ENCODE measurements at regions not wholly inside any gene's neighbourhood (a gene's known extent, or its start where the extent isn't known, plus 50 kb on each side); places are given as distances from the start of the nearest gene placed in this dataset.
A peak's percentile ranks its signal among the peaks of the same experiment; 100 is the strongest.

GRCh38 chr15:60057554-60057953 lies 53.4 kb downstream of the FOXB1 start:
- Histone ChIP-seq H3K4me1 (ENCODE audit: insufficient read depth, low read length) (no peaks in the 10 kb centered on the region), H3K27me3 (ENCODE audit: insufficient read depth, low read length) (no peaks in the 10 kb centered on the region), H3K9ac (ENCODE audit: low read depth, low read length) (no peak overlapping the region), H3K4me3 (ENCODE audit: low read length) (no peak overlapping the region), H3K9me3 (ENCODE audit: insufficient read depth, low read depth, low read length) (peaks cover 13% of the 10 kb centered on the region; the same call in 1 of the 2 replicates), H3K36me3 (ENCODE audit: insufficient read depth, low read length) (no peaks in the 10 kb centered on the region), H3K27ac (ENCODE audit: low read depth, low read length) (no peak overlapping the region)
- 90% methylated on average over 3 of the region's 3 CpGs for WGBS

GRCh38 chr15:60059186-60059585 lies 55.1 kb downstream of the FOXB1 start:
- H3K36me3 ChIP-seq (ENCODE audit: insufficient read depth, low read length) = no peaks in the 10 kb centered on the region
- 94% methylated on average over 1 of the region's 1 CpG for WGBS

GRCh38 chr15:60061758-60062157 lies 57.6 kb downstream of the FOXB1 start:
- 96% methylated on average over 1 of the region's 1 CpG for WGBS
- Histone ChIP-seq H3K4me3 (ENCODE audit: low read length) (no peak overlapping the region), H3K27ac (ENCODE audit: low read depth, low read length) (no peak overlapping the region), H3K9ac (ENCODE audit: low read depth, low read length) (no peak overlapping the region), H3K4me1 (ENCODE audit: insufficient read depth, low read length) (no peaks in the 10 kb centered on the region), H3K9me3 (ENCODE audit: insufficient read depth, low read depth, low read length) (peaks cover 17% of the 10 kb centered on the region; the same call in 1 of the 2 replicates), H3K36me3 (ENCODE audit: insufficient read depth, low read length) (no peaks in the 10 kb centered on the region), H3K27me3 (ENCODE audit: insufficient read depth, low read length) (no peaks in the 10 kb centered on the region)

More at GRCh38 chr15:60059186-60059585, 55.1 kb downstream of the FOXB1 start:
- Histone ChIP-seq H3K9me3 (ENCODE audit: insufficient read depth, low read depth, low read length) (peaks cover 17% of the 10 kb centered on the region; the same call in 1 of the 2 replicates), H3K4me1 (ENCODE audit: insufficient read depth, low read length) (no peaks in the 10 kb centered on the region), H3K4me3 (ENCODE audit: low read length) (no peak overlapping the region), H3K27me3 (ENCODE audit: insufficient read depth, low read length) (no peaks in the 10 kb centered on the region), H3K9ac (ENCODE audit: low read depth, low read length) (no peak overlapping the region), H3K27ac (ENCODE audit: low read depth, low read length) (no peak overlapping the region)

- 92% methylated on average over 1 of the region's 3 CpGs for WGBS
- Histone ChIP-seq H3K27me3 (ENCODE audit: insufficient read depth, low read length) (no peaks in the 10 kb centered on the region), H3K4me1 (ENCODE audit: insufficient read depth, low read length) (peaks cover 4% of the 10 kb centered on the region; the same call in 1 of the 2 replicates)
These were observed 58.7 kb downstream of the FOXB1 start for GRCh38 chr15:60062826-60063225.

GRCh38 chr15:60065951-60066350 lies 61.8 kb downstream of the FOXB1 start:
- Histone ChIP-seq H3K4me1 (ENCODE audit: insufficient read depth, low read length) (peaks cover 4% of the 10 kb centered on the region; the same call in 1 of the 2 replicates), H3K27ac (ENCODE audit: low read depth, low read length) (no peak overlapping the region), H3K9me3 (ENCODE audit: insufficient read depth, low read depth, low read length) (peaks cover 17% of the 10 kb centered on the region; the same call in 1 of the 2 replicates), H3K36me3 (ENCODE audit: insufficient read depth, low read length) (no peaks in the 10 kb centered on the region), H3K27me3 (ENCODE audit: insufficient read depth, low read length) (no peaks in the 10 kb centered on the region), H3K9ac (ENCODE audit: low read depth, low read length) (no peak overlapping the region), H3K4me3 (ENCODE audit: low read length) (no peak overlapping the region)
- WGBS = 94% methylated on average over 7 of the region's 7 CpGs

More at GRCh38 chr15:60062826-60063225, 58.7 kb downstream of the FOXB1 start:
- H3K36me3 ChIP-seq (ENCODE audit: insufficient read depth, low read length) = no peaks in the 10 kb centered on the region
- H3K9ac ChIP-seq (ENCODE audit: low read depth, low read length) = no peak overlapping the region
- H3K27ac ChIP-seq (ENCODE audit: low read depth, low read length) = no peak overlapping the region
- H3K4me3 ChIP-seq (ENCODE audit: low read length) = no peak overlapping the region
- peaks cover 17% of the 10 kb centered on the region; the same call in 1 of the 2 replicates for H3K9me3 ChIP-seq (ENCODE audit: insufficient read depth, low read depth, low read length)

- H3K27ac ChIP-seq (ENCODE audit: low read depth, low read length) = no peak overlapping the region
- peaks cover 24% of the 10 kb centered on the region for H3K4me1 ChIP-seq (ENCODE audit: insufficient read depth, low read length)
- 76% methylated on average over 8 of the region's 8 CpGs for WGBS
- no peak overlapping the region for H3K4me3 ChIP-seq (ENCODE audit: low read length)
- no peaks in the 10 kb centered on the region for H3K27me3 ChIP-seq (ENCODE audit: insufficient read depth, low read length)
- H3K36me3 ChIP-seq (ENCODE audit: insufficient read depth, low read length) = no peaks in the 10 kb centered on the region
- H3K9me3 ChIP-seq (ENCODE audit: insufficient read depth, low read depth, low read length) = no peaks in the 10 kb centered on the region
- H3K9ac ChIP-seq (ENCODE audit: low read depth, low read length) = no peak overlapping the region
These were observed 66.9 kb downstream of the FOXB1 start for GRCh38 chr15:60070838-60071493.

GRCh38 chr15:60072826-60073465 lies 68.8 kb downstream of the FOXB1 start:
- H3K9ac ChIP-seq (ENCODE audit: low read depth, low read length) = no peak overlapping the region
- no peak overlapping the region for H3K4me3 ChIP-seq (ENCODE audit: low read length)
- H3K27ac ChIP-seq (ENCODE audit: low read depth, low read length) = no peak overlapping the region
- H3K4me1 ChIP-seq (ENCODE audit: insufficient read depth, low read length) = peaks cover 39% of the 10 kb centered on the region
- H3K9me3 ChIP-seq (ENCODE audit: insufficient read depth, low read depth, low read length) = no peaks in the 10 kb centered on the region
- H3K27me3 ChIP-seq (ENCODE audit: insufficient read depth, low read length) = no peaks in the 10 kb centered on the region
- WGBS = 90% methylated on average over 5 of the region's 5 CpGs
- no peaks in the 10 kb centered on the region for H3K36me3 ChIP-seq (ENCODE audit: insufficient read depth, low read length)

GRCh38 chr15:60073466-60073840 lies 69.3 kb downstream of the FOXB1 start:
- Histone ChIP-seq H3K27ac (ENCODE audit: low read depth, low read length) (no peak overlapping the region), H3K4me1 (ENCODE audit: insufficient read depth, low read length) (peaks cover 44% of the 10 kb centered on the region), H3K9me3 (ENCODE audit: insufficient read depth, low read depth, low read length) (no peaks in the 10 kb centered on the region), H3K4me3 (ENCODE audit: low read length) (no peak overlapping the region), H3K9ac (ENCODE audit: low read depth, low read length) (no peak overlapping the region), H3K27me3 (ENCODE audit: insufficient read depth, low read length) (no peaks in the 10 kb centered on the region), H3K36me3 (ENCODE audit: insufficient read depth, low read length) (no peaks in the 10 kb centered on the region)
- 98% methylated on average over 3 of the region's 3 CpGs for WGBS

GRCh38 chr15:60074181-60074885 lies 70.2 kb downstream of the FOXB1 start:
- H3K27me3 ChIP-seq (ENCODE audit: insufficient read depth, low read length) = no peaks in the 10 kb centered on the region
- 92% methylated on average over 6 of the region's 6 CpGs for WGBS
- H3K9me3 ChIP-seq (ENCODE audit: insufficient read depth, low read depth, low read length) = no peaks in the 10 kb centered on the region
- H3K9ac ChIP-seq (ENCODE audit: low read depth, low read length) = no peak overlapping the region
- peaks cover 50% of the 10 kb centered on the region for H3K4me1 ChIP-seq (ENCODE audit: insufficient read depth, low read length)
- no peaks in the 10 kb centered on the region for H3K36me3 ChIP-seq (ENCODE audit: insufficient read depth, low read length)
- no peak overlapping the region for H3K27ac ChIP-seq (ENCODE audit: low read depth, low read length)
- no peak overlapping the region for H3K4me3 ChIP-seq (ENCODE audit: low read length)

- no peaks in the 10 kb centered on the region for H3K9me3 ChIP-seq (ENCODE audit: insufficient read depth, low read depth, low read length)
- H3K4me3 ChIP-seq (ENCODE audit: low read length) = no peak overlapping the region
- WGBS = 87% methylated on average over 5 of the region's 5 CpGs
- H3K27ac ChIP-seq (ENCODE audit: low read depth, low read length) = peak overlapping the region; percentile 31; the same call in 1 of the 2 replicates
- no peaks in the 10 kb centered on the region for H3K36me3 ChIP-seq (ENCODE audit: insufficient read depth, low read length)
- peaks cover 51% of the 10 kb centered on the region for H3K4me1 ChIP-seq (ENCODE audit: insufficient read depth, low read length)
- H3K27me3 ChIP-seq (ENCODE audit: insufficient read depth, low read length) = no peaks in the 10 kb centered on the region
- no peak overlapping the region for H3K9ac ChIP-seq (ENCODE audit: low read depth, low read length)
These were observed 71.9 kb downstream of the FOXB1 start for GRCh38 chr15:60076045-60076444.

Data from HUES64 (cell line).